Nephron (organoid): ENCODE measurements at regions not wholly inside any gene's neighbourhood (a gene's known extent, or its start where the extent isn't known, plus 50 kb on each side); places are given as distances from the start of the nearest gene placed in this dataset.

ENCODE experiments used
- H3K27ac Mint-ChIP-seq, 3 experiments: 2 replicates each; pipeline ENCODE4 v1.8.0; 2020; ENCODE audit warnings: mixed read lengths in 3 of 3, mild to moderate bottlenecking in 2 of 3, moderate library complexity in 1 of 3
- H3K27me3 Mint-ChIP-seq: 2 replicates; pipeline ENCODE4 v1.8.0; 2021; ENCODE audit warnings: low read depth, mild to moderate bottlenecking, moderate library complexity, mixed read lengths
- H3K36me3 Mint-ChIP-seq: 2 replicates; pipeline ENCODE4 v1.8.0; 2020; ENCODE audit warnings: low read depth, mixed read lengths
- H3K4me1 Mint-ChIP-seq: 2 replicates; pipeline ENCODE4 v1.8.0; 2020; ENCODE audit warnings: mixed read lengths
- H3K4me3 Mint-ChIP-seq, 3 experiments: 2 replicates each; pipeline ENCODE4 v1.8.0; 2020; ENCODE audit warnings: mild to moderate bottlenecking in 3 of 3, mixed read lengths in 3 of 3, moderate library complexity in 2 of 3
- H3K9me3 Mint-ChIP-seq: 2 replicates; pipeline ENCODE4 v1.8.0; 2020; ENCODE audit warnings: mixed read lengths
- TF ChIP-seq, protein P1 (sequence below), 3 experiments: fragments of 200-600 bp; sonication (generic); IDR thresholded peaks; one replicate each; pipeline ENCODE4 v1.5.0; 2021; ENCODE audit warnings: antibody characterized with exemption in 3 of 3; ENCODE audit not compliant: unreplicated experiment in 3 of 3

DNA sequence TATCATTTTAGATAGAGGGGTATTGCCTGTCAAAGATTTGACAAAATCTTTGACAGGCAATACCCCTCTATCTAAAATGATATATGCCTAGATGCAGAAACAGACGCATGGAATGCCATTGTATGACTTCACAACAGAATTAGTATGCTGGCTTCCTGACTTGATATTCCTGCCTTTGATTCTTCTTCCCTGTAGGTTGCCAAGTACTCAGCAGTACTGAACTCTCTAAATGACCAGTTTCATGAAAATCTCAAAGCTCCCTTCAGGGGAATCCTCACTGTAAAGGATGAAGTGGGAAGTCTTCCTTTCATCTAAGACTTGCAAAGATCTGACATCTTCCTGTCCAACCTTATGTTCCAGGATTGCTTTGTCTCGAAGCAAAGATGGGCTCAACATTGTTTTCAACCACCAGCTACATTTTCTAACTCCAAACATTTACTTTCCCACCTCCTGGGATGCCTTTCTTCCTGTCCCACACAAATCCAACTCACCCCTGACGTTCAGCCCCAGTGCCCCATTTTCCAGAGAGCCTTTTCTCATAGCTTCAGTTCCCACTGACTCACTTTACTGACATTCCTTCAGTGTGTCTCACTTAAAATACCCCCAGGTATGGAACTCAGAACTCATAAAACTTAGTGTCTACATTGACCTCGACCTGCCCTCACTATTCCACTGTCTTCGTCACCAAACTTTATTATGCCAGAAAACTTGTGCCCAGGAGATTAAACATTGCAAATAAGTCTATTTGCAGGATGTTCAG, 67.3 kb upstream of the KCNJ6 start:
- no peak overlapping the region for H3K27ac Mint-ChIP-seq
- TF ChIP-seq, protein P1, sequence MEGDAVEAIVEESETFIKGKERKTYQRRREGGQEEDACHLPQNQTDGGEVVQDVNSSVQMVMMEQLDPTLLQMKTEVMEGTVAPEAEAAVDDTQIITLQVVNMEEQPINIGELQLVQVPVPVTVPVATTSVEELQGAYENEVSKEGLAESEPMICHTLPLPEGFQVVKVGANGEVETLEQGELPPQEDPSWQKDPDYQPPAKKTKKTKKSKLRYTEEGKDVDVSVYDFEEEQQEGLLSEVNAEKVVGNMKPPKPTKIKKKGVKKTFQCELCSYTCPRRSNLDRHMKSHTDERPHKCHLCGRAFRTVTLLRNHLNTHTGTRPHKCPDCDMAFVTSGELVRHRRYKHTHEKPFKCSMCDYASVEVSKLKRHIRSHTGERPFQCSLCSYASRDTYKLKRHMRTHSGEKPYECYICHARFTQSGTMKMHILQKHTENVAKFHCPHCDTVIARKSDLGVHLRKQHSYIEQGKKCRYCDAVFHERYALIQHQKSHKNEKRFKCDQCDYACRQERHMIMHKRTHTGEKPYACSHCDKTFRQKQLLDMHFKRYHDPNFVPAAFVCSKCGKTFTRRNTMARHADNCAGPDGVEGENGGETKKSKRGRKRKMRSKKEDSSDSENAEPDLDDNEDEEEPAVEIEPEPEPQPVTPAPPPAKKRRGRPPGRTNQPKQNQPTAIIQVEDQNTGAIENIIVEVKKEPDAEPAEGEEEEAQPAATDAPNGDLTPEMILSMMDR (IDR thresholded peaks at IDR 0.05; ENCODE audit: unreplicated experiment in 3 of 3), result no peak
- no peak overlapping the region for H3K4me3 Mint-ChIP-seq
- peaks cover 5% of the 10 kb centered on the region for H3K4me1 Mint-ChIP-seq
- H3K36me3 Mint-ChIP-seq, result no peaks in the 10 kb centered on the region
- no peaks in the 10 kb centered on the region for H3K9me3 Mint-ChIP-seq
- H3K27me3 Mint-ChIP-seq, result peaks cover 18% of the 10 kb centered on the region

DNA sequence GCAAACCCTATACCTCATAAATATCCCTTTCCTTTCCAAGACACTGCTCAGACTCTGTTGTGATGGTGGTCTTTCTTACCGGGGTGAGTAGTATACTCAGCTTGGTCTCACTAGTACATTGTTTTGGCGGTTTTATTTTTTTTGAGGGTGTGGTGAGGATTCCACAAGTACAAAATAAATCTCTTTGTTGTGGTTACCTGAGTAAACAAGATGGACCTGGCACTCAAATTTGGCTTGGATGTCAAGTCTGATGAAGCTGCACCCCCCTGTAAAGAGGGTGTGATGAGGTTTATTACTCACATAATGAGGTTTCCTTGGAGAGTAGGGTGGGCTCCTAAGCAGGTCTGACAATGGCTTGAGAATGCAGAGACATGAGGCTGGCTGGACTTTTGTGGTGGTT, 68.2 kb upstream of the KCNJ6 start:
- Mint-ChIP-seq H3K27me3 (peaks cover 18% of the 10 kb centered on the region), H3K4me1 (peaks cover 5% of the 10 kb centered on the region), H3K9me3 (no peaks in the 10 kb centered on the region), H3K27ac (no peak overlapping the region), H3K36me3 (no peaks in the 10 kb centered on the region), H3K4me3 (no peak overlapping the region)
- TF ChIP-seq, protein P1 (IDR thresholded peaks at IDR 0.05; ENCODE audit: unreplicated experiment in 3 of 3), result no peak

DNA sequence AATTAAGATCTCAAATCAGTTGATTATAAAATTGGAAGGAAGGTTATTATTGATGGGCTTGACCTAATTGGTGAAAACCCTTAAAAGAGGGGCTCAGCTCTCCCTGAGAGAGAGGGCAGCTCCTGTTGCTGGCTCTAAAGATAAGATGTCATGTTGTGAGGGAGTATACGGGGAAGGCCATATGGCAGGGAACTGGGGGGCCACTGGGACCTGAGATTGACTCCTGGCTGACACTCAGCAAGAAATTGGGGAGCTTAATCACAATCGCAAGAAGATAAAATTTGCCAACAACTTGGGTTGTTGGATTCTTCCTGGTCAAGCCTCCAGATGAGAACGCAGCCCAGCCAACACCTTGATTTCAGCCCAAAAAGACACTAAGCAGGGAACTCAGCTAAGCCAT, 69.7 kb upstream of the KCNJ6 start:
- Mint-ChIP-seq H3K27ac (no peak overlapping the region), H3K27me3 (peaks cover 22% of the 10 kb centered on the region), H3K36me3 (no peaks in the 10 kb centered on the region), H3K9me3 (no peaks in the 10 kb centered on the region), H3K4me1 (peaks cover 5% of the 10 kb centered on the region), H3K4me3 (no peak overlapping the region)
- TF ChIP-seq, protein P1 (IDR thresholded peaks at IDR 0.05; ENCODE audit: unreplicated experiment in 3 of 3), result no peak

DNA sequence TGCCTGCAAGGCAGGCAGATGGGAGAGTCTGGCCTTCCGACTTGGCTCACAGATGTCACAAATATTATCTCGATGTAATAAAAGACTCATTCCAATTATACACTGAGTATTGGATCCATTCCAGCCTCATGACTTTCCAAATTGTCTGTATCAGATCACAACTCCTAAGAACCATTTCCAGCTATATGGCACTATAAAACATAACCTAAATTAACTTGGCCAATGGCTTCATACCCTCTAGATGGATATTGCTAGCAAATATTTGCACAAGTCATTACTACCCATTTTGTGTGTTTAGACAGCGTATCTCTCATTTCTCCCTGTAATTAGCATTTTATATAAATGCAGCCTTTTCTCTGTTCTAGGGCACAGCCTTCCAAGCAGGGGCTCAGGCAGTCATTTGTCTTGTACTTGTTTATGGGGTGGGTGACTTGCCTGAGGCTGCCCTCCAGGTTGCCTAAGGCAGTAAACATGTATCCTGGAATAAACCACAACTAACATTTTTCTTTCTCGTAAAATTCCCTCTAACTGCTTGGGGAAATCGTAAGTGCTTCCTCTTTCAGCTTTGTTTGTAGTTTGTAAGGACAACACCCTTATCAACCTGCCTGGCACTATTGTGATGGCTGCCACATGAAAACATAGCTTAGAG, 70.6 kb upstream of the KCNJ6 start:
- H3K36me3 Mint-ChIP-seq, result no peaks in the 10 kb centered on the region
- H3K9me3 Mint-ChIP-seq, result no peaks in the 10 kb centered on the region
- H3K4me3 Mint-ChIP-seq, result no peak overlapping the region
- peaks cover 22% of the 10 kb centered on the region for H3K27me3 Mint-ChIP-seq
- TF ChIP-seq, protein P1 (IDR thresholded peaks at IDR 0.05; ENCODE audit: unreplicated experiment in 3 of 3), result no peak
- no peak overlapping the region for H3K27ac Mint-ChIP-seq
- H3K4me1 Mint-ChIP-seq, result peaks cover 5% of the 10 kb centered on the region

DNA sequence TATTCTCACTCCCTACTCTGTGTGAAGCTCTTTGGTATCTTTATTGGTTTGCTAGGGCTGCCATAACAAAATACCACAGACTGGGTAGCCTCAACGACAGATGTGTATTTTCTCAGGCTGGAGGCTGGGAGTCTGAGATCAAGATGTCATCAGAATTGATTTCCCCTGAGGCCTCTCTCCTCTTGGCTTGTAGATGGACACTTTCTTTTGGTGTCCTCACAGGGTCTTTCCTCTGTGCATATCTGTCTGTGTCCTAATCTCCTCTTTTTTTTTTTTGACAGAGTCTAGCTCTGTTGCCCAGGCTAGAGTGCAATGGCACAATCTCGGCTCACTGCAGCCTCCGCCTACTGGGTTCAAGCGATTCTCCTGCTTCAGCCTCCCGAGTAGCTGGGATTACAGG, 71.4 kb upstream of the KCNJ6 start:
- H3K4me3 Mint-ChIP-seq, result no peak overlapping the region
- H3K27ac Mint-ChIP-seq, result no peak overlapping the region
- H3K27me3 Mint-ChIP-seq, result peaks cover 15% of the 10 kb centered on the region
- H3K36me3 Mint-ChIP-seq, result no peaks in the 10 kb centered on the region
- H3K9me3 Mint-ChIP-seq, result no peaks in the 10 kb centered on the region
- H3K4me1 Mint-ChIP-seq, result peaks cover 5% of the 10 kb centered on the region
- TF ChIP-seq, protein P1 (IDR thresholded peaks at IDR 0.05; ENCODE audit: unreplicated experiment in 3 of 3), result no peak

DNA sequence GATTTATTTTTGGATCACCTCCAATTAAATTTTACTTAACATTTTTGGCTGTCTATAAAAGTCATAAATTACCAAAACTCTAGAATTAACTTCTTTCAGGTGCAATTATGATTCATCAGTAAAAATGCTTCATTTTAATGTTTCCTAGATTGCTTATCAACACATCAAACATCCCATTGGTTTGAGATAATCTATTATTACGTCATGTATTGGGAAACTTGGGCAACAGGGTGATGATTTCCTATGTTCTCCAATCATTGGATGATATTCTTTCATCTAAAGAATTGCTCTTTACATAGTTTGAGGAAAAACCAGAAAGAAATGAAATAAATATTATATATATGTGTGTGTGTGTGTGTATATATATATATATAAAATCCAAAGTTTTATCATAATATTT, 76.8 kb upstream of the KCNJ6 start:
- Mint-ChIP-seq H3K4me1 (no peaks in the 10 kb centered on the region), H3K4me3 (no peak overlapping the region)

More for the DNA sequence above, 76.8 kb upstream of the KCNJ6 start:
- TF ChIP-seq, protein P1 (IDR thresholded peaks at IDR 0.05; ENCODE audit: unreplicated experiment in 3 of 3), result no peak
- Mint-ChIP-seq H3K27ac (no peak overlapping the region), H3K36me3 (no peaks in the 10 kb centered on the region), H3K27me3 (peaks cover 3% of the 10 kb centered on the region), H3K9me3 (no peaks in the 10 kb centered on the region)
